ENCODE measurements at regions not wholly inside any gene's neighbourhood (a gene's known extent, or its start where the extent isn't known, plus 50 kb on each side); places are given as distances from the start of the nearest gene placed in this dataset.

- Mint-ChIP-seq H3K9me3 (ENCODE audit: low read depth) (no peaks in the 10 kb centered on the region), H3K4me1 (ENCODE audit: low read depth) (peaks cover 5% of the 10 kb centered on the region), H3K4me3 (ENCODE audit: low read depth) (no peak overlapping the region), H3K27me3 (no peaks in the 10 kb centered on the region), H3K27ac (no peak overlapping the region), H3K36me3 (ENCODE audit: insufficient read depth) (no peaks in the 10 kb centered on the region)
- no peak for TF ChIP-seq CTCF (IDR thresholded peaks at IDR 0.05; ENCODE audit: unreplicated experiment)
- DNase-seq (ENCODE audit: low spot score, unreplicated experiment) = no peak
These were observed 442.4 kb downstream of the SQOR start for GRCh38 chr15:46077220-46077619.

GRCh38 chr15:46079046-46079445 is 444.2 kb downstream of the SQOR start:
- H3K27me3 Mint-ChIP-seq = no peaks in the 10 kb centered on the region
- no peaks in the 10 kb centered on the region for H3K9me3 Mint-ChIP-seq (ENCODE audit: low read depth)
- H3K4me3 Mint-ChIP-seq (ENCODE audit: low read depth) = no peak overlapping the region
- H3K27ac Mint-ChIP-seq = no peak overlapping the region
- no peaks in the 10 kb centered on the region for H3K36me3 Mint-ChIP-seq (ENCODE audit: insufficient read depth)
- no peak for TF ChIP-seq CTCF (IDR thresholded peaks at IDR 0.05; ENCODE audit: unreplicated experiment)
- peaks cover 5% of the 10 kb centered on the region for H3K4me1 Mint-ChIP-seq (ENCODE audit: low read depth)
- DNase-seq (ENCODE audit: low spot score, unreplicated experiment) = no peak

- DNase-seq (ENCODE audit: low spot score, unreplicated experiment) = no peak
- Mint-ChIP-seq H3K36me3 (ENCODE audit: insufficient read depth) (no peaks in the 10 kb centered on the region), H3K4me1 (ENCODE audit: low read depth) (peaks cover 5% of the 10 kb centered on the region), H3K27me3 (no peaks in the 10 kb centered on the region), H3K9me3 (ENCODE audit: low read depth) (no peaks in the 10 kb centered on the region), H3K27ac (no peak overlapping the region), H3K4me3 (ENCODE audit: low read depth) (no peak overlapping the region)
- TF ChIP-seq CTCF (IDR thresholded peaks at IDR 0.05; ENCODE audit: unreplicated experiment) = no peak
These were observed 445.2 kb downstream of the SQOR start for GRCh38 chr15:46080016-46080415.

- Mint-ChIP-seq H3K4me3 (ENCODE audit: low read depth) (no peak overlapping the region), H3K36me3 (ENCODE audit: insufficient read depth) (no peaks in the 10 kb centered on the region), H3K9me3 (ENCODE audit: low read depth) (peaks cover 17% of the 10 kb centered on the region), H3K27ac (no peak overlapping the region), H3K27me3 (no peaks in the 10 kb centered on the region), H3K4me1 (ENCODE audit: low read depth) (peaks cover 14% of the 10 kb centered on the region)
- TF ChIP-seq CTCF (IDR thresholded peaks at IDR 0.05; ENCODE audit: unreplicated experiment) = no peak
- no peak for DNase-seq (ENCODE audit: low spot score, unreplicated experiment)
These were observed 453.9 kb downstream of the SQOR start for GRCh38 chr15:46088486-46089445.

- Mint-ChIP-seq H3K4me1 (ENCODE audit: low read depth) (peaks cover 14% of the 10 kb centered on the region), H3K4me3 (ENCODE audit: low read depth) (no peak overlapping the region), H3K9me3 (ENCODE audit: low read depth) (peaks cover 17% of the 10 kb centered on the region), H3K27me3 (no peaks in the 10 kb centered on the region), H3K27ac (no peak overlapping the region), H3K36me3 (ENCODE audit: insufficient read depth) (no peaks in the 10 kb centered on the region)
- no peak for DNase-seq (ENCODE audit: low spot score, unreplicated experiment)
- no peak for TF ChIP-seq CTCF (IDR thresholded peaks at IDR 0.05; ENCODE audit: unreplicated experiment)
These were observed 454.7 kb downstream of the SQOR start for GRCh38 chr15:46089467-46089935.

All from progenitor cell of endocrine pancreas (in vitro differentiated cells).